ENCODE measurements at regions not wholly inside any gene's neighbourhood (a gene's known extent, or its start where the extent isn't known, plus 50 kb on each side); places are given as distances from the start of the nearest gene placed in this dataset.

- TF ChIP-seq CTCF (IDR thresholded peaks at IDR 0.05) (no peak), NR1H2 (CRISPR knock-in tag; IDR thresholded peaks at IDR 0.05) (no peak), CREM (CRISPR knock-in tag; IDR thresholded peaks at IDR 0.05) (no peak), SP1 (CRISPR knock-in tag; conservative IDR thresholded peaks at IDR 0.05) (no peak), GTF2I (CRISPR knock-in tag; conservative IDR thresholded peaks at IDR 0.05) (no peak), TP53 (CRISPR knock-in tag; IDR thresholded peaks at IDR 0.05) (no peak), ZNF416 (CRISPR knock-in tag; IDR thresholded peaks at IDR 0.05) (no peak), USF1 (CRISPR knock-in tag; IDR thresholded peaks at IDR 0.05) (no peak)
- TF ChIP-seq, protein P1, sequence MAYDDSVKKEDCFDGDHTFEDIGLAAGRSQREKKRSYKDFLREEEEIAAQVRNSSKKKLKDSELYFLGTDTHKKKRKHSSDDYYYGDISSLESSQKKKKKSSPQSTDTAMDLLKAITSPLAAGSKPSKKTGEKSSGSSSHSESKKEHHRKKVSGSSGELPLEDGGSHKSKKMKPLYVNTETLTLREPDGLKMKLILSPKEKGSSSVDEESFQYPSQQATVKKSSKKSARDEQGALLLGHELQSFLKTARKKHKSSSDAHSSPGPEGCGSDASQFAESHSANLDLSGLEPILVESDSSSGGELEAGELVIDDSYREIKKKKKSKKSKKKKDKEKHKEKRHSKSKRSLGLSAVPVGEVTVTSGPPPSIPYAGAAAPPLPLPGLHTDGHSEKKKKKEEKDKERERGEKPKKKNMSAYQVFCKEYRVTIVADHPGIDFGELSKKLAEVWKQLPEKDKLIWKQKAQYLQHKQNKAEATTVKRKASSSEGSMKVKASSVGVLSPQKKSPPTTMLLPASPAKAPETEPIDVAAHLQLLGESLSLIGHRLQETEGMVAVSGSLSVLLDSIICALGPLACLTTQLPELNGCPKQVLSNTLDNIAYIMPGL (CRISPR knock-in tag; IDR thresholded peaks at IDR 0.05), result no peak
- TF ChIP-seq, protein P2, sequence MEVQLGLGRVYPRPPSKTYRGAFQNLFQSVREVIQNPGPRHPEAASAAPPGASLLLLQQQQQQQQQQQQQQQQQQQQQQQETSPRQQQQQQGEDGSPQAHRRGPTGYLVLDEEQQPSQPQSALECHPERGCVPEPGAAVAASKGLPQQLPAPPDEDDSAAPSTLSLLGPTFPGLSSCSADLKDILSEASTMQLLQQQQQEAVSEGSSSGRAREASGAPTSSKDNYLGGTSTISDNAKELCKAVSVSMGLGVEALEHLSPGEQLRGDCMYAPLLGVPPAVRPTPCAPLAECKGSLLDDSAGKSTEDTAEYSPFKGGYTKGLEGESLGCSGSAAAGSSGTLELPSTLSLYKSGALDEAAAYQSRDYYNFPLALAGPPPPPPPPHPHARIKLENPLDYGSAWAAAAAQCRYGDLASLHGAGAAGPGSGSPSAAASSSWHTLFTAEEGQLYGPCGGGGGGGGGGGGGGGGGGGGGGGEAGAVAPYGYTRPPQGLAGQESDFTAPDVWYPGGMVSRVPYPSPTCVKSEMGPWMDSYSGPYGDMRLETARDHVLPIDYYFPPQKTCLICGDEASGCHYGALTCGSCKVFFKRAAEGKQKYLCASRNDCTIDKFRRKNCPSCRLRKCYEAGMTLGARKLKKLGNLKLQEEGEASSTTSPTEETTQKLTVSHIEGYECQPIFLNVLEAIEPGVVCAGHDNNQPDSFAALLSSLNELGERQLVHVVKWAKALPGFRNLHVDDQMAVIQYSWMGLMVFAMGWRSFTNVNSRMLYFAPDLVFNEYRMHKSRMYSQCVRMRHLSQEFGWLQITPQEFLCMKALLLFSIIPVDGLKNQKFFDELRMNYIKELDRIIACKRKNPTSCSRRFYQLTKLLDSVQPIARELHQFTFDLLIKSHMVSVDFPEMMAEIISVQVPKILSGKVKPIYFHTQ (CRISPR knock-in tag; IDR thresholded peaks at IDR 0.05), result no peak
- TF ChIP-seq, protein P3, sequence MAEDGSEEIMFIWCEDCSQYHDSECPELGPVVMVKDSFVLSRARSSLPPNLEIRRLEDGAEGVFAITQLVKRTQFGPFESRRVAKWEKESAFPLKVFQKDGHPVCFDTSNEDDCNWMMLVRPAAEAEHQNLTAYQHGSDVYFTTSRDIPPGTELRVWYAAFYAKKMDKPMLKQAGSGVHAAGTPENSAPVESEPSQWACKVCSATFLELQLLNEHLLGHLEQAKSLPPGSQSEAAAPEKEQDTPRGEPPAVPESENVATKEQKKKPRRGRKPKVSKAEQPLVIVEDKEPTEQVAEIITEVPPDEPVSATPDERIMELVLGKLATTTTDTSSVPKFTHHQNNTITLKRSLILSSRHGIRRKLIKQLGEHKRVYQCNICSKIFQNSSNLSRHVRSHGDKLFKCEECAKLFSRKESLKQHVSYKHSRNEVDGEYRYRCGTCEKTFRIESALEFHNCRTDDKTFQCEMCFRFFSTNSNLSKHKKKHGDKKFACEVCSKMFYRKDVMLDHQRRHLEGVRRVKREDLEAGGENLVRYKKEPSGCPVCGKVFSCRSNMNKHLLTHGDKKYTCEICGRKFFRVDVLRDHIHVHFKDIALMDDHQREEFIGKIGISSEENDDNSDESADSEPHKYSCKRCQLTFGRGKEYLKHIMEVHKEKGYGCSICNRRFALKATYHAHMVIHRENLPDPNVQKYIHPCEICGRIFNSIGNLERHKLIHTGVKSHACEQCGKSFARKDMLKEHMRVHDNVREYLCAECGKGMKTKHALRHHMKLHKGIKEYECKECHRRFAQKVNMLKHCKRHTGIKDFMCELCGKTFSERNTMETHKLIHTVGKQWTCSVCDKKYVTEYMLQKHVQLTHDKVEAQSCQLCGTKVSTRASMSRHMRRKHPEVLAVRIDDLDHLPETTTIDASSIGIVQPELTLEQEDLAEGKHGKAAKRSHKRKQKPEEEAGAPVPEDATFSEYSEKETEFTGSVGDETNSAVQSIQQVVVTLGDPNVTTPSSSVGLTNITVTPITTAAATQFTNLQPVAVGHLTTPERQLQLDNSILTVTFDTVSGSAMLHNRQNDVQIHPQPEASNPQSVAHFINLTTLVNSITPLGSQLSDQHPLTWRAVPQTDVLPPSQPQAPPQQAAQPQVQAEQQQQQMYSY (CRISPR knock-in tag; IDR thresholded peaks at IDR 0.05), result no peak
Measured at GRCh38 chr9:118630931-118631595, 738.2 kb downstream of the BRINP1 start.

All from WTC11 (cell line).